Astrocyte of the spinal cord (primary cell): ENCODE measurements at regions not wholly inside any gene's neighbourhood (a gene's known extent, or its start where the extent isn't known, plus 50 kb on each side); places are given as distances from the start of the nearest gene placed in this dataset.

Experiments
- DNase-seq: peaks from one replicate; pipeline ENCODE4 v3.0.0; 2011; ENCODE audit warnings: low read depth, low spot score
- H3K4me3 ChIP-seq: 2 replicates; pipeline ENCODE4 v1.5.1; 2011; ENCODE audit warnings: low read depth, mild to moderate bottlenecking, low read length, moderate library complexity
- in situ Hi-C: cut with HindIII; loops from 2 replicates; pipeline ENCODE4 v1.10.0; 2017; ENCODE audit warnings: low sequenced_read_pairs
- TF ChIP-seq, protein P1 (sequence below): IDR thresholded peaks from 2 replicates; pipeline ENCODE4 v1.5.1; 2012; ENCODE audit warnings: low read depth, mild to moderate bottlenecking, low read length, inconsistent platforms

DNA sequence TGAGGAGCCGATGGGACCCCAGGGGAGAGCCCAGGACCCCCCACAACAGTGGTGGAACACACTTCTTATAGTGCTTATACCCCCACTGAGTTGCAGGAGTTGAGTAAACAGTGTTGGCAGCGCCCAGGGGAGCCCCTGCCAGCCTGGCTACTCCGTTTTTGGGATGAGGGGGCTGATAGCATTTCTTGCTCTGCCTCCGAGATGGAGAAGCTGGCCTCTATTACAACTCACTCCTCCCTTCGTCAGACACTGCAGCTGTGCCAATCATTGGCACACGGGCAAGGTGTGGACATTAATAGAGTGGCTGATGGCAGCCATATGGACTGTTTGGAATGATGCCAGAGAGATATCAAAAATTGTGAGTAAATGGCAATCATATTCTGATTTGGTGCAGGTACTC is 94.9 kb upstream of the TMPO start:
- in situ Hi-C loops = no loop called here
- TF ChIP-seq, protein P1, sequence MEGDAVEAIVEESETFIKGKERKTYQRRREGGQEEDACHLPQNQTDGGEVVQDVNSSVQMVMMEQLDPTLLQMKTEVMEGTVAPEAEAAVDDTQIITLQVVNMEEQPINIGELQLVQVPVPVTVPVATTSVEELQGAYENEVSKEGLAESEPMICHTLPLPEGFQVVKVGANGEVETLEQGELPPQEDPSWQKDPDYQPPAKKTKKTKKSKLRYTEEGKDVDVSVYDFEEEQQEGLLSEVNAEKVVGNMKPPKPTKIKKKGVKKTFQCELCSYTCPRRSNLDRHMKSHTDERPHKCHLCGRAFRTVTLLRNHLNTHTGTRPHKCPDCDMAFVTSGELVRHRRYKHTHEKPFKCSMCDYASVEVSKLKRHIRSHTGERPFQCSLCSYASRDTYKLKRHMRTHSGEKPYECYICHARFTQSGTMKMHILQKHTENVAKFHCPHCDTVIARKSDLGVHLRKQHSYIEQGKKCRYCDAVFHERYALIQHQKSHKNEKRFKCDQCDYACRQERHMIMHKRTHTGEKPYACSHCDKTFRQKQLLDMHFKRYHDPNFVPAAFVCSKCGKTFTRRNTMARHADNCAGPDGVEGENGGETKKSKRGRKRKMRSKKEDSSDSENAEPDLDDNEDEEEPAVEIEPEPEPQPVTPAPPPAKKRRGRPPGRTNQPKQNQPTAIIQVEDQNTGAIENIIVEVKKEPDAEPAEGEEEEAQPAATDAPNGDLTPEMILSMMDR = no peak

GRCh38 chr12:98421316-98421715 is 94.1 kb upstream of the TMPO start:
- H3K4me3 ChIP-seq = no peak overlapping the region
- DNase-seq = no peak
- in situ Hi-C loops = no loop called here
- TF ChIP-seq, protein P1 = no peak

More for the DNA sequence above, 94.9 kb upstream of the TMPO start:
- H3K4me3 ChIP-seq = no peak overlapping the region
- DNase-seq = no peak

DNA sequence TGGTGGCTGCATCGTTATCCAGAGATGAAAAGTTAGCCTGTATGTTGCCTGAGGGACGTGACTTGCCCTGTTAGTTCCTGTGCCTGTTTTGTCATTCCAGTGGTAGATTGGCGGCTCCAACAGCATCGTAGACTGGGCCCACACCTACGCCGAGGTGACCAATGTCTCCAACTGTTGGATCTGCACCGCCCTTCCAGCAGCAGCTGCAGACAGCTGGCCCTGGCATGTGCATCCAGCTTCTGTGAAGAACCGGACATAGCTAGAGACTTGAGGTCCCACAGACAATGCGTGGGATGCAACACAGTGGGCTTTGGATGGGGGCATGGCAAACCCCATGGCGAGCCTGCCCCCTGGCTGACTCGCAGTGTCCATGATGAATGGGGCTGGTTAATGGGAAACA is 93.0 kb upstream of the TMPO start:
- TF ChIP-seq, protein P1 = no peak
- in situ Hi-C loops = no loop called here
- DNase-seq = no peak
- H3K4me3 ChIP-seq = no peak overlapping the region

DNA sequence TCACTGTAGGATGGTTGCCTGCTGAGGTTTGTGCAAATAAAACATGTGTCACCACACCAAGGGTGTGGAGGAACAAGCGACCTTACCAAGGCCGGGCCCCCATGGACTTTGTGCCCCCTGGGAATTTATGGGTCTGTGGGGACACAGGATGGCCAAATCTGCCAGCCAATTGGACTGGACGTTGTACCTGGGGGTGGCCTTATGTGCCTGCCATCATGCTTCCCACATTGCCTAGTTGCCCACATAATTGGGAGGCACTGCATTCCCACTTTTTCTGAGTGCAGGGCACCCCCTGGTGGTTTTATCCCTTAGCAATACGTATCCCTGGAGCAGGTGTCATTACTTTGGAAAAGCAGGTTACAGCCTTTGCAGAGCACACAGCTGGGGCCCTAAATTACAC is 92.6 kb upstream of the TMPO start:
- no peak for DNase-seq
- in situ Hi-C loops = no loop called here
- TF ChIP-seq, protein P1 = peak; percentile 29
- H3K4me3 ChIP-seq = no peak overlapping the region

GRCh38 chr12:98423963-98424362 is 91.4 kb upstream of the TMPO start:
- TF ChIP-seq, protein P1 = no peak

GRCh38 chr12:98424726-98425401 is 90.5 kb upstream of the TMPO start:
- TF ChIP-seq, protein P1 = peak; percentile 73
- DNase-seq = peak; percentile 79
- in situ Hi-C loops = no loop called here
- H3K4me3 ChIP-seq = no peak overlapping the region

More at GRCh38 chr12:98423963-98424362, 91.4 kb upstream of the TMPO start:
- DNase-seq = no peak
- in situ Hi-C loops = no loop called here
- H3K4me3 ChIP-seq = no peak overlapping the region

DNA sequence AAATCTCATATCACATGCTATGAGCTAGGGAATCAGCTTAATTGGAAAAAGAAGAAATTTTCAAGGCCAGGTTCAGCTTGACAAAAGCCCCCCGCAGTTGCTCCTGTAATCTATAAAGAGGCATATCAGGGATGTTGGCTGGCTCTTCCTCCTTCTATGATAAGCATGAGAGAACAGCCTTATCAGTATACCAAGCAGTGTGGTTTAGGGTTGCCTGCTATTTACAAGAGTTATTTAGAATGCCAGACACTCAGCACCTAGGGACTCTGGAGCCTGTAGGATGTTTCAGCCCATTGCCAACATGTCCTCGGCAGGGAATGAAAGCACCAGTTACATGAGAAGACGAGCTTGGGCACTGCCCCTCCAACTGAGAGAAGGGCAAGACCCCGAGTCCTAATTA is 89.5 kb upstream of the TMPO start:
- no peak for DNase-seq
- no peak overlapping the region for H3K4me3 ChIP-seq
- TF ChIP-seq, protein P1 = no peak
- in situ Hi-C loops = no loop called here
